SK-N-MC (cell line): ENCODE measurements at regions not wholly inside any gene's neighbourhood (a gene's known extent, or its start where the extent isn't known, plus 50 kb on each side); places are given as distances from the start of the nearest gene placed in this dataset.

ENCODE experiments used
- DNase-seq: peaks from one replicate; pipeline ENCODE4 v3.0.0-alpha.2; 2011; ENCODE audit warnings: low read depth, low spot score
- H3K27ac ChIP-seq: fragments of 200-600 bp; sonication (generic); 2 replicates; pipeline ENCODE4 v1.5.1; 2016; ENCODE audit warnings: mixed run types
- H3K36me3 ChIP-seq: fragments of 200-600 bp; sonication (generic); 2 replicates; pipeline ENCODE4 v1.6.1; 2017; ENCODE audit warnings: antibody characterized with exemption, low read length, mixed read lengths; ENCODE audit not compliant: insufficient read depth
- H3K4me3 ChIP-seq: fragments of 200-600 bp; sonication (generic); 2 replicates; pipeline ENCODE4 v1.5.1; 2016
- H3K9ac ChIP-seq: fragments of 200-600 bp; sonication (generic); 2 replicates; pipeline ENCODE4 v1.8.0; 2017; ENCODE audit warnings: mixed run types, mixed read lengths; ENCODE audit not compliant: insufficient read length
- H3K9me3 ChIP-seq: fragments of 200-600 bp; sonication (generic); 2 replicates; pipeline ENCODE4 v1.6.1; 2017; ENCODE audit warnings: low read depth, mild to moderate bottlenecking, antibody characterized with exemption, low read length, moderate library complexity, mixed read lengths
- EZH2 ChIP-seq: fragments of 200-600 bp; sonication (generic); IDR thresholded peaks from one replicate; pipeline ENCODE4 v1.6.1; 2017; ENCODE audit warnings: antibody characterized with exemption
- FOXP2 ChIP-seq: optimal IDR thresholded peaks from 2 replicates; pipeline ENCODE3; 2011; ENCODE audit warnings: mild to moderate bottlenecking, moderate library complexity; ENCODE audit not compliant: insufficient read depth; ENCODE audit errors: extremely low read length, control extremely low read depth
- POLR2AphosphoS5 ChIP-seq: IDR thresholded peaks from 2 replicates; pipeline ENCODE4 v1.6.1; 2012; ENCODE audit warnings: mild to moderate bottlenecking, low read depth, low read length, borderline replicate concordance

GRCh38 chr15:53260647-53261046, 470.5 kb upstream of the ONECUT1 start:
- H3K36me3 ChIP-seq: no peaks in the 10 kb centered on the region
- TF ChIP-seq EZH2: no peak
- no peak for TF ChIP-seq POLR2AphosphoS5
- no peak for TF ChIP-seq FOXP2
- DNase-seq: no peak

GRCh38 chr15:53256457-53256856, 466.3 kb upstream of the ONECUT1 start:
- Histone ChIP-seq H3K27ac (no peak overlapping the region), H3K36me3 (no peaks in the 10 kb centered on the region)
- DNase-seq: no peak

More at GRCh38 chr15:53260647-53261046, 470.5 kb upstream of the ONECUT1 start:
- H3K9ac ChIP-seq: no peak overlapping the region
- H3K9me3 ChIP-seq: no peaks in the 10 kb centered on the region
- H3K4me3 ChIP-seq: no peak overlapping the region
- H3K27ac ChIP-seq: no peak overlapping the region

GRCh38 chr15:53256043-53256442, 465.9 kb upstream of the ONECUT1 start:
- no peak for DNase-seq
- H3K4me3 ChIP-seq: no peak overlapping the region
- no peaks in the 10 kb centered on the region for H3K36me3 ChIP-seq
- no peaks in the 10 kb centered on the region for H3K9me3 ChIP-seq
- TF ChIP-seq FOXP2 (no peak), EZH2 (no peak), POLR2AphosphoS5 (no peak)
- no peak overlapping the region for H3K9ac ChIP-seq
- no peak overlapping the region for H3K27ac ChIP-seq

More at GRCh38 chr15:53256457-53256856, 466.3 kb upstream of the ONECUT1 start:
- TF ChIP-seq POLR2AphosphoS5: no peak
- no peak for TF ChIP-seq FOXP2
- no peak for TF ChIP-seq EZH2
- Histone ChIP-seq H3K9ac (no peak overlapping the region), H3K4me3 (no peak overlapping the region), H3K9me3 (no peaks in the 10 kb centered on the region)

- Histone ChIP-seq H3K4me3 (no peak overlapping the region), H3K27ac (no peak overlapping the region), H3K9me3 (no peaks in the 10 kb centered on the region), H3K36me3 (no peaks in the 10 kb centered on the region), H3K9ac (no peak overlapping the region)
- no peak for TF ChIP-seq EZH2
- TF ChIP-seq POLR2AphosphoS5: no peak
- TF ChIP-seq FOXP2: no peak
- DNase-seq: no peak
These were observed 461.9 kb upstream of the ONECUT1 start for GRCh38 chr15:53251996-53252395.

GRCh38 chr15:53251523-53251922, 461.4 kb upstream of the ONECUT1 start:
- Histone ChIP-seq H3K4me3 (no peak overlapping the region), H3K27ac (no peak overlapping the region), H3K36me3 (no peaks in the 10 kb centered on the region), H3K9ac (no peak overlapping the region), H3K9me3 (no peaks in the 10 kb centered on the region)
- no peak for DNase-seq
- no peak for TF ChIP-seq FOXP2
- no peak for TF ChIP-seq POLR2AphosphoS5
- TF ChIP-seq EZH2: no peak

- no peaks in the 10 kb centered on the region for H3K36me3 ChIP-seq
- DNase-seq: no peak
- no peaks in the 10 kb centered on the region for H3K9me3 ChIP-seq
- no peak overlapping the region for H3K27ac ChIP-seq
- no peak overlapping the region for H3K9ac ChIP-seq
- no peak for TF ChIP-seq EZH2
- TF ChIP-seq POLR2AphosphoS5: no peak
- TF ChIP-seq FOXP2: no peak
- H3K4me3 ChIP-seq: no peak overlapping the region
These were observed 457.0 kb upstream of the ONECUT1 start for GRCh38 chr15:53247041-53247708.

GRCh38 chr15:53246404-53246803, 456.3 kb upstream of the ONECUT1 start:
- Histone ChIP-seq H3K36me3 (no peaks in the 10 kb centered on the region), H3K27ac (no peak overlapping the region), H3K9ac (no peak overlapping the region), H3K4me3 (no peak overlapping the region), H3K9me3 (no peaks in the 10 kb centered on the region)
- DNase-seq: no peak
- TF ChIP-seq EZH2: no peak
- no peak for TF ChIP-seq FOXP2
- TF ChIP-seq POLR2AphosphoS5: no peak

- Histone ChIP-seq H3K36me3 (no peaks in the 10 kb centered on the region), H3K27ac (no peak overlapping the region), H3K9ac (no peak overlapping the region), H3K4me3 (no peak overlapping the region), H3K9me3 (no peaks in the 10 kb centered on the region)
- no peak for DNase-seq
- TF ChIP-seq EZH2 (no peak), POLR2AphosphoS5 (no peak), FOXP2 (no peak)
These were observed 443.7 kb upstream of the ONECUT1 start for GRCh38 chr15:53233801-53234200.

GRCh38 chr15:53230473-53230872, 440.3 kb upstream of the ONECUT1 start:
- TF ChIP-seq EZH2: no peak
- no peak for TF ChIP-seq POLR2AphosphoS5
- TF ChIP-seq FOXP2: no peak
- Histone ChIP-seq H3K9me3 (no peaks in the 10 kb centered on the region), H3K27ac (no peak overlapping the region), H3K9ac (no peak overlapping the region), H3K4me3 (no peak overlapping the region), H3K36me3 (no peaks in the 10 kb centered on the region)
- DNase-seq: no peak
